ENCODE measurements at regions not wholly inside any gene's neighbourhood (a gene's known extent, or its start where the extent isn't known, plus 50 kb on each side); places are given as distances from the start of the nearest gene placed in this dataset.

GRCh38 chr4:59637596-59637995 lies 1562.5 kb upstream of the ADGRL3 start:
- TF ChIP-seq POLR2A (IDR thresholded peaks at IDR 0.05): no peak
- TF ChIP-seq CTCF (IDR thresholded peaks at IDR 0.05): no peak
- TF ChIP-seq POLR2AphosphoS5 (IDR thresholded peaks at IDR 0.05): no peak
